Epithelial cell of proximal tubule (primary cell): ENCODE measurements at regions not wholly inside any gene's neighbourhood (a gene's known extent, or its start where the extent isn't known, plus 50 kb on each side); places are given as distances from the start of the nearest gene placed in this dataset.
A peak's percentile ranks its signal among the peaks of the same experiment; 100 is the strongest.

Source experiments
- DNase-seq: peaks from one replicate; pipeline ENCODE4 v3.0.0-alpha.2; 2011; ENCODE audit warnings: low read depth
- H3K4me3 ChIP-seq: 2 replicates; pipeline ENCODE4 v1.5.1; 2011; ENCODE audit warnings: low read depth, mild to moderate bottlenecking, low read length
- CTCF ChIP-seq: conservative IDR thresholded peaks from 2 replicates; pipeline ENCODE4 v1.5.1; 2012; ENCODE audit warnings: low read depth, mild to moderate bottlenecking, low read length

DNA sequence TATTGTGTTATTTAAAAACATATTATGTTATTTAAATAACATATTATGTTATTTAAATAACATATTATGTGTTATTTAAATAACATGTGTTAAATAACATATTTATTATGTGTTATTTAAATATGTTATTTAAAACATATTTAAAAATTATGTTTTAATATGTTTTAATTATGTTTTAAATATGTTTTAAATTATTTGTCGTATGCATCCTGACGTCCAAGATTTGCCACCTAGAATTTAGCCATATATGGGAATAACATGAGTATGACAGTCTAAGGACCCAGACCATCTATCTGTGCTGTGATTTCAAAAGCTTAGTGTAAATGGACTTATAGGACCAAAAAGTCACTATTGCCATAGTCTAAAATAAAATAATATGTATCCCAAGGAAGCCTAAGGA is 484.3 kb upstream of the KLHL29 start:
- DNase-seq: no peak
- no peak overlapping the region for H3K4me3 ChIP-seq
- TF ChIP-seq CTCF: no peak

DNA sequence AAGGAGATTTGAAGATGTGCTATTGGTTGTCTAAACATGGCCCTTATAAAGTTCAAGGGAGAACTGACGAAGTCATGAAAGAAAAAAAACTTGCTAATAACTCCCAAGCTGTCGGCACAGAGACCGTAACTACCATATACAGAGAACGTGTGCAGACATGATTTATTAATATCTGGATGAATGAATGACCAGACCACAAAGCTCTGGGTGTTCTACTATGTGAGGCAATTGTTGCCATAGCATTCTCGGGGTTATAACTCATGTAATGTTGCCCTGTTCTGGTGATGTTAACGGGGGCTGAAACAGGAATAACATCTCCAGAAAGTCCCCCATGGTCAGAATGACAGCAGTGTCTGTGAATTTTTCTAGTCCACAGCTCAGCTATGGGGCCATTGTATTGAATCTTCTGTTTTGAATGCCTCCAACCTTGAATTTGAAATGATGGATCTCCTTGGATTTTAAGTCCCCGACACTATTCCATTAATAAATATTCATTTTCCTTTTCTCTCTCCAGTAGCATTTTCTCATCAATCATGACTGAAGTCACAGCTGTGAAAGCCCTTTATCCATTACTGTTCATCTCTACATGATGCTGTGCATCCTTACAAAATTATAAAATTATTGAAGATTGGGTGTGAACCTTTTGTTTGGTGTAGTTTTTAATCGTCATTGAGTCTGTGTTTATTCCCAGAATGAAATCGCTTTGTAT is 483.4 kb upstream of the KLHL29 start:
- TF ChIP-seq CTCF: no peak
- H3K4me3 ChIP-seq: no peak overlapping the region
- DNase-seq: no peak

- TF ChIP-seq CTCF: no peak
- no peak for DNase-seq
- H3K4me3 ChIP-seq: no peak overlapping the region
These were observed 482.8 kb upstream of the KLHL29 start for GRCh38 chr2:22902180-22902550.

DNA sequence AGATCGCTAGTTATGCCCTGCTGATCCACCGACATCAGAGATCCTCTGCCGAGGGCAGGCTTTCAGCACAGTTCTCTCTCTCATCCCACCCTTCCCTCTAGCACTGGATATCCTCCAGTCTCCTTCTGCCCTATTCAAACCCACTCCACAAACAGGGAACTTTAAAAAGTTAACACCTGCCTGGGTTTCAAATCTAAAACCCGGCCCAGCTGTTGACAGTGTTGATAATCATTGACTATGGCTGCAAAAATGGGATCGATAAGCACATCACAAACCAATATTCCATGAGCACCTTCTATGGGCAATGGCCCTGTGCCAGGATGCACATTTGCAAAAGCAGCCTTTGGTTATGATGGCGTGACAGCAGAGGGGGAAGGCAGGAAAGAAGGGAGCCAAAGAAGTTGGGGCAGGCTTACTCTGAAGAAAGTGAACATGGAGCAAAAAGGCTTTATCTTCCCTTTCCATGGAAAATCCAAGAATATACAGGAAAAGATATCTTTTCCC is 482.3 kb upstream of the KLHL29 start:
- no peak overlapping the region for H3K4me3 ChIP-seq
- no peak for TF ChIP-seq CTCF
- DNase-seq: no peak

GRCh38 chr2:22903616-22904015 is 481.4 kb upstream of the KLHL29 start:
- TF ChIP-seq CTCF: no peak
- no peak overlapping the region for H3K4me3 ChIP-seq
- DNase-seq: peak; percentile 18

GRCh38 chr2:22904126-22904684 is 480.8 kb upstream of the KLHL29 start:
- no peak for DNase-seq
- TF ChIP-seq CTCF: peak; percentile 71

DNA sequence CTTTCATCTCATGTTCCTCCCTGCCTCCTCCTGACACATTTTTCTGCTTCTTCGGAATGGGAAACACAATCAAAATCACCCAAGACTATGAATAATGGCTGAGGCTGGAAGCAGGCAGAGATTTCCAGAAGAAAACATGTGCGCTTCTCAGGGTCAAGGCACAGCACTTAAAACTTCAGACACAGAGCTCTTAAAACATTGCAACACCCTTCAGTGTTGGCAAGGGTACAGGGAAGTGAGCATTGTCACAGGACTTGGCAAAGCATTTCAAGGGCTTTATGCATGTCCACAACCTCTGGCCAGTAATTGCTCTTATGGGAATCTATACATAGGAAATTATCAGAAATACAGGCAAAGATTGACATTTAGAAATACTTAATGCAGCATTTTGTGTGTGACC is 477.6 kb upstream of the KLHL29 start:
- peak; percentile 39 for DNase-seq
- no peak for TF ChIP-seq CTCF
- H3K4me3 ChIP-seq: no peak overlapping the region

More at GRCh38 chr2:22904126-22904684, 480.8 kb upstream of the KLHL29 start:
- H3K4me3 ChIP-seq: no peak overlapping the region
